ENCODE measurements at regions not wholly inside any gene's neighbourhood (a gene's known extent, or its start where the extent isn't known, plus 50 kb on each side); places are given as distances from the start of the nearest gene placed in this dataset.

- TF ChIP-seq EZH2 (IDR thresholded peaks at IDR 0.05; ENCODE audit: borderline replicate concordance, low read depth, low read length, severe bottlenecking) (no peak), CTCF (IDR thresholded peaks at IDR 0.05; ENCODE audit: extremely low read depth in 1 of 2, insufficient read depth in 1 of 2, low read depth in 1 of 2, low read length in 2 of 2) (no peak), POLR2A (IDR thresholded peaks at IDR 0.05; ENCODE audit: low read depth, low read length) (no peak), POLR2AphosphoS5 (IDR thresholded peaks at IDR 0.05; ENCODE audit: insufficient read depth, low read depth, low read length) (no peak), MYC (IDR thresholded peaks at IDR 0.05; ENCODE audit: low read depth, low read length) (no peak), MAX (IDR thresholded peaks at IDR 0.05; ENCODE audit: insufficient read depth, insufficient read length) (no peak), JUN (IDR thresholded peaks at IDR 0.05; ENCODE audit: borderline replicate concordance, insufficient read depth, insufficient read length, low read depth) (no peak), FOS (IDR thresholded peaks at IDR 0.05; ENCODE audit: borderline replicate concordance, insufficient read depth, low read length) (no peak), GATA2 (IDR thresholded peaks at IDR 0.05; ENCODE audit: insufficient read depth, insufficient read length, low read depth, low read length) (no peak)
These were observed 228.1 kb downstream of the FGF9 start for GRCh38 chr13:21898945-21899344.

All from endothelial cell of umbilical vein (primary cell).